ENCODE measurements at regions not wholly inside any gene's neighbourhood (a gene's known extent, or its start where the extent isn't known, plus 50 kb on each side); places are given as distances from the start of the nearest gene placed in this dataset.

DNA sequence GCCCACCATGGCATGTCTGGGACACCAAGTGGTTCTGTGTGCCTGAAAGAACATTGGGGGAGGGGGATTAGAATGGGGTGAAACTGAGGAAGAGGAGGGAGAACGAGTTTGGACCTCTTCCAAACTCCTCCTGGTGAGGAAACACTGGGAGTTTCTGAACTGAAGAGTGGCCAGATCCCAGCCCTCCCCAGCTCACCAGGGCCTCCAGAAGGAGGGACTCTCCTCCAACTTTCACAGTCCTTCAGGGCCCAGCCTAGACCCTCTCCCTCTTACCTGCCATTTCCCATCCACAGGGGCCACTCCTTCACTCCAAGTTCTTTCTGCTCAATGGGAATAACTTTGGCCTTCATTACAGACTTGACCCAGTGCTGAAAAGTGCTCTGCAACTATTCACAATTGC lies 132.0 kb upstream of the FOXK1 start:
- Histone ChIP-seq H3K27me3 (no peaks in the 10 kb centered on the region), H3K9me3 (no peaks in the 10 kb centered on the region), H3K4me3 (ENCODE audit: low read depth in 1 of 2, low read length in 1 of 2) (no peak overlapping the region), H3K36me3 (no peaks in the 10 kb centered on the region), H3K27ac (no peak overlapping the region), H3K4me1 (ENCODE audit: control insufficient read depth in 1 of 2, insufficient read depth in 1 of 2, low read depth in 1 of 2, low read length in 1 of 2) (no peaks in the 10 kb centered on the region)
- TF ChIP-seq, protein P1, sequence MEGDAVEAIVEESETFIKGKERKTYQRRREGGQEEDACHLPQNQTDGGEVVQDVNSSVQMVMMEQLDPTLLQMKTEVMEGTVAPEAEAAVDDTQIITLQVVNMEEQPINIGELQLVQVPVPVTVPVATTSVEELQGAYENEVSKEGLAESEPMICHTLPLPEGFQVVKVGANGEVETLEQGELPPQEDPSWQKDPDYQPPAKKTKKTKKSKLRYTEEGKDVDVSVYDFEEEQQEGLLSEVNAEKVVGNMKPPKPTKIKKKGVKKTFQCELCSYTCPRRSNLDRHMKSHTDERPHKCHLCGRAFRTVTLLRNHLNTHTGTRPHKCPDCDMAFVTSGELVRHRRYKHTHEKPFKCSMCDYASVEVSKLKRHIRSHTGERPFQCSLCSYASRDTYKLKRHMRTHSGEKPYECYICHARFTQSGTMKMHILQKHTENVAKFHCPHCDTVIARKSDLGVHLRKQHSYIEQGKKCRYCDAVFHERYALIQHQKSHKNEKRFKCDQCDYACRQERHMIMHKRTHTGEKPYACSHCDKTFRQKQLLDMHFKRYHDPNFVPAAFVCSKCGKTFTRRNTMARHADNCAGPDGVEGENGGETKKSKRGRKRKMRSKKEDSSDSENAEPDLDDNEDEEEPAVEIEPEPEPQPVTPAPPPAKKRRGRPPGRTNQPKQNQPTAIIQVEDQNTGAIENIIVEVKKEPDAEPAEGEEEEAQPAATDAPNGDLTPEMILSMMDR (IDR thresholded peaks at IDR 0.05): no peak

GRCh38 chr7:4552985-4553384 lies 129.1 kb upstream of the FOXK1 start:
- no peak overlapping the region for H3K4me3 ChIP-seq (ENCODE audit: low read depth in 1 of 2, low read length in 1 of 2)
- H3K27ac ChIP-seq: no peak overlapping the region
- H3K4me1 ChIP-seq (ENCODE audit: control insufficient read depth in 1 of 2, insufficient read depth in 1 of 2, low read depth in 1 of 2, low read length in 1 of 2): no peaks in the 10 kb centered on the region
- H3K9me3 ChIP-seq: no peaks in the 10 kb centered on the region
- H3K27me3 ChIP-seq: no peaks in the 10 kb centered on the region
- TF ChIP-seq, protein P1 (IDR thresholded peaks at IDR 0.05): no peak
- no peaks in the 10 kb centered on the region for H3K36me3 ChIP-seq

DNA sequence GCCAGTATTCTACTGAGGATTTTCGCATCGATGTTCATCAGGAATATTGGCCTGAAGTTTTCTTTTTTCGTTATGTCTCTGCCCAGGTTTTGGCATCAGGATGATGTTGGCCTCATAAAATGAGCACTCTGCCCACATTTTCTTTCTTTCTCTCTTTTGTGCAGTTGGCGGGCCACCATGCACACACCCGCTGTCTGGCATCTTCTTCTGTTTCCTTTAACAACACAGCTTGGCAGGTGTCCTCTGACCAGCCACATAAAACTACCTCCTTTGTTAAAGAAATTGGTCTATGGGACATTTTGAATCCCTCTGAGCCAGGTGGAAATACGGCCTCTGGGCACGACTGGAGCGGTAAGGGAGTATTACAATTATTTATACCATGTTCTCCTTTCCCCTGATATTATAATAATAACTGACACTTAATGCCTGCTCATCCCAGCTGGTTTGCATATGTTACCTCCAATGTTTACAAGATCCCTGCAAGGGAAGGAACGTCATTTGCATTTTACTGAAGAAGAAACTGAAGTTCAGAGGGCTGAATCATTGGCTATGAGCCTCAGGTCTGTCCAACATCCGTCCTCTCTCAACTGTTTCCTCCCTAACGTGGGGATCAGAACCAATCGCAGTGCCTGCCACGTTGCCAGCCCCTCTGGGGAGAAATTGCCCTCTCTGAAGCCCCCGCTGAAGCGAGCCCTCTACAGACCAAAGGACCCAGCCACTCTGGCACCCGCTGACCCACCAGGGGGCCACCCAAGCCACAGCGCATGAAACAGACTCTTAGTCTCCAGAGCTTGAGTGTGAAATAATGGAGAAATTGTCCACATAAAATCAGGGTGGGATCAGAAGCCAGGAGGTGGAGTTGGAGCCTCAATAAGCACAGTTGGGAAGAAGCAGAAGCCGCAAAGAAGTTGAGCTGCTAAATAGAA lies 125.0 kb upstream of the FOXK1 start:
- H3K27me3 ChIP-seq: no peaks in the 10 kb centered on the region
- no peaks in the 10 kb centered on the region for H3K36me3 ChIP-seq
- H3K27ac ChIP-seq: no peak overlapping the region
- no peak overlapping the region for H3K4me3 ChIP-seq (ENCODE audit: low read depth in 1 of 2, low read length in 1 of 2)
- no peaks in the 10 kb centered on the region for H3K9me3 ChIP-seq
- TF ChIP-seq, protein P1 (IDR thresholded peaks at IDR 0.05): no peak
- H3K4me1 ChIP-seq (ENCODE audit: control insufficient read depth in 1 of 2, insufficient read depth in 1 of 2, low read depth in 1 of 2, low read length in 1 of 2): no peaks in the 10 kb centered on the region

- no peaks in the 10 kb centered on the region for H3K36me3 ChIP-seq
- H3K4me3 ChIP-seq (ENCODE audit: low read depth in 1 of 2, low read length in 1 of 2): no peak overlapping the region
- H3K4me1 ChIP-seq (ENCODE audit: control insufficient read depth in 1 of 2, insufficient read depth in 1 of 2, low read depth in 1 of 2, low read length in 1 of 2): no peaks in the 10 kb centered on the region
- TF ChIP-seq, protein P1 (IDR thresholded peaks at IDR 0.05): no peak
- no peaks in the 10 kb centered on the region for H3K27me3 ChIP-seq
- H3K9me3 ChIP-seq: no peaks in the 10 kb centered on the region
- no peak overlapping the region for H3K27ac ChIP-seq
Measured at GRCh38 chr7:4561795-4562194, 120.3 kb upstream of the FOXK1 start.

DNA sequence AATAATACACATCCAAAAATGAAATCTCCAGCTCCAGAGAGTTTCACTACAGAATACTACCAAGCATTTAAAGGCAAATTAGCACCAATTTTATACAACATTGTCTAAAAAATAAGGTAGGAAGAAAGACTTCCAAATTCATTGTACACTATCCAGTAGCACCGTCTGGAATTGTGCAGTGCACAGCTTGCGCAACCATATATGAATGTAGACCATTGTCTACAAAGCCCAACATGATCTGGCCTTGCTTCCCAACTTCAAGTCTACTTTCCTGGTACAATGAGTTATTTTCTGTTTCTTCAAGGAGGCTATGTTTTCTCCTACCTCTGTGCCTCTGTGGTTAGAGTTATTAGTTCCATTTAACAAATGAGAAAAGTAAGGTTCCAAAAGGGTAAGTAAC lies 115.4 kb upstream of the FOXK1 start:
- Histone ChIP-seq H3K4me1 (ENCODE audit: control insufficient read depth in 1 of 2, insufficient read depth in 1 of 2, low read depth in 1 of 2, low read length in 1 of 2) (no peaks in the 10 kb centered on the region), H3K36me3 (no peaks in the 10 kb centered on the region), H3K27me3 (no peaks in the 10 kb centered on the region), H3K27ac (no peak overlapping the region), H3K4me3 (ENCODE audit: low read depth in 1 of 2, low read length in 1 of 2) (no peak overlapping the region), H3K9me3 (no peaks in the 10 kb centered on the region)
- TF ChIP-seq, protein P1 (IDR thresholded peaks at IDR 0.05): no peak

Measured in neutrophil (primary cell).